ENCODE measurements at regions not wholly inside any gene's neighbourhood (a gene's known extent, or its start where the extent isn't known, plus 50 kb on each side); places are given as distances from the start of the nearest gene placed in this dataset.

- no peak for DNase-seq (ENCODE audit: low read depth)
- H3K4me3 ChIP-seq (ENCODE audit: low read depth, low read length): no peak overlapping the region
- in situ Hi-C loops (cut with HindIII; ENCODE audit: low sequenced_read_pairs): no loop called here
- no peak for TF ChIP-seq CTCF (IDR thresholded peaks at IDR 0.05; ENCODE audit: low read depth, low read length, missing control alignments)
Measured at GRCh38 chr1:96968541-96968940, 247.0 kb downstream of the PTBP2 start.

GRCh38 chr1:96968983-96969382 is 247.4 kb downstream of the PTBP2 start:
- in situ Hi-C loops (cut with HindIII; ENCODE audit: low sequenced_read_pairs): no loop called here
- TF ChIP-seq CTCF (IDR thresholded peaks at IDR 0.05; ENCODE audit: low read depth, low read length, missing control alignments): no peak
- no peak for DNase-seq (ENCODE audit: low read depth)
- H3K4me3 ChIP-seq (ENCODE audit: low read depth, low read length): no peak overlapping the region

- in situ Hi-C loops (cut with HindIII; ENCODE audit: low sequenced_read_pairs): no loop called here
- TF ChIP-seq CTCF (IDR thresholded peaks at IDR 0.05; ENCODE audit: low read depth, low read length, missing control alignments): no peak
Measured at GRCh38 chr1:96969656-96970163, 248.1 kb downstream of the PTBP2 start.

GRCh38 chr1:96971439-96971838 is 249.9 kb downstream of the PTBP2 start:
- TF ChIP-seq CTCF (IDR thresholded peaks at IDR 0.05; ENCODE audit: low read depth, low read length, missing control alignments): no peak
- in situ Hi-C loops (cut with HindIII; ENCODE audit: low sequenced_read_pairs): no loop called here
- no peak overlapping the region for H3K4me3 ChIP-seq (ENCODE audit: low read depth, low read length)
- DNase-seq (ENCODE audit: low read depth): no peak

More at GRCh38 chr1:96969656-96970163, 248.1 kb downstream of the PTBP2 start:
- DNase-seq (ENCODE audit: low read depth): no peak
- H3K4me3 ChIP-seq (ENCODE audit: low read depth, low read length): no peak overlapping the region

- no peak for TF ChIP-seq CTCF (IDR thresholded peaks at IDR 0.05; ENCODE audit: low read depth, low read length, missing control alignments)
- peak; percentile 59 for DNase-seq (ENCODE audit: low read depth)
- in situ Hi-C loops (cut with HindIII; ENCODE audit: low sequenced_read_pairs): no loop called here
- no peak overlapping the region for H3K4me3 ChIP-seq (ENCODE audit: low read depth, low read length)
Measured at GRCh38 chr1:96971849-96972602, 250.4 kb downstream of the PTBP2 start.

- DNase-seq (ENCODE audit: low read depth): no peak
- no peak overlapping the region for H3K4me3 ChIP-seq (ENCODE audit: low read depth, low read length)
- TF ChIP-seq CTCF (IDR thresholded peaks at IDR 0.05; ENCODE audit: low read depth, low read length, missing control alignments): no peak
- in situ Hi-C loops (cut with HindIII; ENCODE audit: low sequenced_read_pairs): no loop called here
Measured at GRCh38 chr1:96973605-96974004, 252.0 kb downstream of the PTBP2 start.
